CD14-positive monocyte (primary cell): ENCODE measurements at regions not wholly inside any gene's neighbourhood (a gene's known extent, or its start where the extent isn't known, plus 50 kb on each side); places are given as distances from the start of the nearest gene placed in this dataset.

Source experiments
- DNase-seq, 3 donors: peaks; one replicate each; pipeline ENCODE4 v3.0.0-alpha.2; 2011 to 2022
- H2AFZ ChIP-seq: 2 replicates; pipeline ENCODE4 v1.6.0; 2012; ENCODE audit warnings: mild to moderate bottlenecking, low read depth, low read length, inconsistent platforms; ENCODE audit not compliant: insufficient read depth, poor library complexity, severe bottlenecking
- H3K27ac ChIP-seq, 2 donors: 1 replicate in 1 of 2; 2 replicates in 1 of 2; pipeline ENCODE4 v1.5.1; 2012 to 2013; ENCODE audit warnings: low read length in 2 of 2, control low read depth in 1 of 2, inconsistent platforms in 1 of 2, low read depth in 1 of 2, mild to moderate bottlenecking in 1 of 2
- H3K27me3 ChIP-seq, 2 donors: one replicate each; pipeline versions ENCODE4 v1.6.0 to v1.6.1; 2011 to 2013; ENCODE audit warnings: low read length in 2 of 2; ENCODE audit not compliant: control insufficient read depth in 2 of 2, insufficient read depth in 2 of 2
- H3K36me3 ChIP-seq, 2 donors: replicated peaks in 1 of 2; 1 replicate in 1 of 2; 2 replicates in 1 of 2; pipeline versions ENCODE4 v1.5.1 to v1.6.1; 2012 to 2013; ENCODE audit warnings: low read length in 2 of 2, control low read depth in 1 of 2, inconsistent platforms in 1 of 2, mild to moderate bottlenecking in 1 of 2; ENCODE audit not compliant: insufficient read depth in 2 of 2, control insufficient read depth in 1 of 2
- H3K4me1 ChIP-seq, 2 donors: 1 replicate in 1 of 2; 2 replicates in 1 of 2; pipeline versions ENCODE4 v1.5.1 to v1.6.1; 2012 to 2013; ENCODE audit warnings: low read length in 2 of 2, control low read depth in 1 of 2, inconsistent platforms in 1 of 2, mild to moderate bottlenecking in 1 of 2, moderate library complexity in 1 of 2; ENCODE audit not compliant: insufficient read depth in 2 of 2, control insufficient read depth in 1 of 2
- H3K4me2 ChIP-seq: replicated peaks from 2 replicates; pipeline ENCODE3; 2012; ENCODE audit warnings: low read length, moderate library complexity, mild to moderate bottlenecking; ENCODE audit not compliant: poor library complexity, severe bottlenecking; ENCODE audit errors: extremely low read depth
- H3K4me3 ChIP-seq, 3 experiments: fragments of 200-600 bp in 1 of 3; sonication (generic) in 1 of 3; replicated peaks in 1 of 3; 1 replicate in 2 of 3; 2 replicates in 1 of 3; pipeline ENCODE4 v1.5.1; 2011 to 2013; ENCODE audit warnings: low read length in 3 of 3, mild to moderate bottlenecking in 3 of 3, control low read depth in 2 of 3, low read depth in 2 of 3, inconsistent platforms in 1 of 3, moderate library complexity in 1 of 3
- H3K79me2 ChIP-seq: 2 replicates; pipeline ENCODE4 v1.6.0; 2012; ENCODE audit warnings: mild to moderate bottlenecking, control low read depth, inconsistent platforms, low read length, moderate library complexity; ENCODE audit not compliant: insufficient read depth
- H3K9ac ChIP-seq: 2 replicates; pipeline ENCODE4 v1.6.0; 2017; ENCODE audit warnings: low read length, mild to moderate bottlenecking; ENCODE audit not compliant: insufficient read depth, poor library complexity, severe bottlenecking
- H3K9me3 ChIP-seq, 2 donors: replicated peaks in 1 of 2; 1 replicate in 1 of 2; 2 replicates in 1 of 2; pipeline versions ENCODE4 v1.5.1 to v1.6.1; 2012 to 2013; ENCODE audit warnings: low read length in 2 of 2, control low read depth in 1 of 2; ENCODE audit not compliant: control insufficient read depth in 1 of 2, insufficient read depth in 1 of 2
- H4K20me1 ChIP-seq: 2 replicates; pipeline ENCODE4 v1.6.0; 2012; ENCODE audit warnings: mild to moderate bottlenecking, low read length, control low read depth, moderate library complexity; ENCODE audit not compliant: insufficient read depth
- H3K27ac Mint-ChIP-seq, 7 donors: one replicate each; pipeline ENCODE4 v1.8.0; 2020; ENCODE audit warnings: mild to moderate bottlenecking in 7 of 7, mixed read lengths in 7 of 7, moderate library complexity in 6 of 7, inconsistent platforms in 2 of 7
- H3K27me3 Mint-ChIP-seq, 3 donors: one replicate each; pipeline ENCODE4 v1.8.0; 2021 to 2022; ENCODE audit warnings: low read depth in 3 of 3, mild to moderate bottlenecking in 3 of 3, mixed read lengths in 3 of 3, moderate library complexity in 3 of 3, inconsistent platforms in 1 of 3
- H3K36me3 Mint-ChIP-seq, 2 donors: one replicate each; pipeline ENCODE4 v1.8.0; 2020; ENCODE audit warnings: mixed read lengths in 2 of 2, inconsistent platforms in 1 of 2, mild to moderate bottlenecking in 1 of 2
- H3K4me1 Mint-ChIP-seq: one replicate; pipeline ENCODE4 v1.8.0; 2020; ENCODE audit warnings: mild to moderate bottlenecking, mixed read lengths
- H3K4me3 Mint-ChIP-seq, 2 donors: one replicate each; pipeline ENCODE4 v1.8.0; 2020; ENCODE audit warnings: mild to moderate bottlenecking in 2 of 2, mixed read lengths in 2 of 2, moderate library complexity in 1 of 2
- H3K9me3 Mint-ChIP-seq, 7 donors: one replicate each; pipeline ENCODE4 v1.8.0; 2020 to 2022; ENCODE audit warnings: mixed read lengths in 7 of 7, mild to moderate bottlenecking in 6 of 7, moderate library complexity in 6 of 7, inconsistent platforms in 2 of 7
- CTCF ChIP-seq: fragments of 200-600 bp; IDR thresholded peaks from one replicate; pipeline ENCODE4 v1.8.0; 2022; ENCODE audit warnings: antibody characterized with exemption, mild to moderate bottlenecking
- WGBS: methylation state at CpG from one replicate; pipeline ENCODE4 v1.1.5; 2013; ENCODE audit warnings: missing lambda C conversion rate; ENCODE audit not compliant: insufficient coverage; 5-methylcytosine and 5-hydroxymethylcytosine counted together
- intact Hi-C, 2 donors: fragments of 100-400 bp; cut with micrococcal nuclease; formaldehyde crosslinking; loops; one replicate each; pipeline versions ENCODE4 v1.15.0 to v1.15.1; 2023

GRCh38 chr2:12478151-12479064 lies 238.3 kb upstream of the TRIB2 start:
- Histone ChIP-seq H3K36me3 (no peaks in the 10 kb centered on the region), H3K27me3 (no peaks in the 10 kb centered on the region), H2AFZ (no peak overlapping the region), H3K4me3 (no peak overlapping the region), H3K9me3 (no peaks in the 10 kb centered on the region), H3K4me2 (no peak overlapping the region), H3K4me1 (peaks cover 7 to 14% of the 10 kb centered on the region in 2 donors), H3K27ac (no peak overlapping the region), H3K9ac (no peak overlapping the region), H3K79me2 (no peaks in the 10 kb centered on the region), H4K20me1 (no peaks in the 10 kb centered on the region)
- no peak for DNase-seq
- whole genome bisulfite sequencing = 97% methylated on average over 3 of the region's 9 CpGs
- H3K4me3 Mint-ChIP-seq = no peak overlapping the region
- peak overlapping the region in 4 of 7 donors; percentile 2 to 68 (median 16) for H3K27ac Mint-ChIP-seq
- TF ChIP-seq CTCF = no peak
- intact Hi-C loops = no loop called here
- H3K27me3 Mint-ChIP-seq = peaks cover 0 to 1% (median 0%) of the 10 kb centered on the region in 3 donors
- peaks cover 7% of the 10 kb centered on the region for H3K4me1 Mint-ChIP-seq
- H3K36me3 Mint-ChIP-seq = no peaks in the 10 kb centered on the region
- peaks cover 0 to 2% (median 0%) of the 10 kb centered on the region in 7 donors for H3K9me3 Mint-ChIP-seq

GRCh38 chr2:12479065-12479601 lies 237.6 kb upstream of the TRIB2 start:
- Histone ChIP-seq H3K79me2 (no peaks in the 10 kb centered on the region), H3K4me3 (no peak overlapping the region), H3K9me3 (no peaks in the 10 kb centered on the region), H4K20me1 (no peaks in the 10 kb centered on the region), H3K27ac (no peak overlapping the region), H3K4me2 (no peak overlapping the region), H3K36me3 (no peaks in the 10 kb centered on the region), H3K9ac (no peak overlapping the region), H3K27me3 (no peaks in the 10 kb centered on the region), H2AFZ (no peak overlapping the region), H3K4me1 (peaks cover 7 to 14% of the 10 kb centered on the region in 2 donors)
- H3K9me3 Mint-ChIP-seq = peaks cover 0 to 2% (median 0%) of the 10 kb centered on the region in 7 donors
- no peaks in the 10 kb centered on the region for H3K36me3 Mint-ChIP-seq
- H3K27ac Mint-ChIP-seq = peak overlapping the region in 4 of 7 donors; percentile 2 to 68 (median 16)
- H3K4me1 Mint-ChIP-seq = peaks cover 7% of the 10 kb centered on the region
- peaks cover 0 to 1% (median 0%) of the 10 kb centered on the region in 3 donors for H3K27me3 Mint-ChIP-seq
- 100% methylated on average over 1 of the region's 1 CpG for WGBS
- TF ChIP-seq CTCF = no peak
- intact Hi-C loops = no loop called here
- H3K4me3 Mint-ChIP-seq = no peak overlapping the region
- DNase-seq = no peak
